AG10803 (cell line): ENCODE measurements at regions not wholly inside any gene's neighbourhood (a gene's known extent, or its start where the extent isn't known, plus 50 kb on each side); places are given as distances from the start of the nearest gene placed in this dataset.

Experiments used
- DNase-seq: peaks from one replicate; pipeline ENCODE4 v3.0.0; 2010; ENCODE audit warnings: low read depth
- H3K4me3 ChIP-seq: 2 replicates; pipeline ENCODE4 v1.5.1; 2011; ENCODE audit warnings: mild to moderate bottlenecking, low read length, control low read depth
- TF ChIP-seq, protein P1 (sequence below): conservative IDR thresholded peaks from 2 replicates; pipeline ENCODE4 v1.5.1; 2011; ENCODE audit warnings: mild to moderate bottlenecking, low read length, control low read depth, inconsistent platforms

DNA sequence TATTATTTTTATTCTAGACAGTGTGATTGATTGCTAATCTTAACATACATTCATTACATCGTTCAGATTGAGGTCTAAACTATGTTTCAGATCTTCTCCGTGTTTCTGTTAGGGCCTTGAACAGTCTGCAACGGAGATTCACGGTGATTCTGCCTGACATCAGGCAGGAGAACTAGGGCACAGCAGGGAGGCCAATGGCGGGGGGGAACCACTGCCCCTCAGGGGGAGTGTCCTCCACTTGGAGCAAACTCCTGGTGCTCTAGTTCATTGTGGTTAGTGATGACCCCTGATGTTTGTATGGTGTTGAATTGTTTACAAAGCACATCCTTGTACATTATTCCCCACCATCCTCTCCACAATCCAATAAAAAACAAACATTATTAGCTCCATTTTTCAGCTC is 173.5 kb downstream of the ZNF608 start:
- TF ChIP-seq, protein P1, sequence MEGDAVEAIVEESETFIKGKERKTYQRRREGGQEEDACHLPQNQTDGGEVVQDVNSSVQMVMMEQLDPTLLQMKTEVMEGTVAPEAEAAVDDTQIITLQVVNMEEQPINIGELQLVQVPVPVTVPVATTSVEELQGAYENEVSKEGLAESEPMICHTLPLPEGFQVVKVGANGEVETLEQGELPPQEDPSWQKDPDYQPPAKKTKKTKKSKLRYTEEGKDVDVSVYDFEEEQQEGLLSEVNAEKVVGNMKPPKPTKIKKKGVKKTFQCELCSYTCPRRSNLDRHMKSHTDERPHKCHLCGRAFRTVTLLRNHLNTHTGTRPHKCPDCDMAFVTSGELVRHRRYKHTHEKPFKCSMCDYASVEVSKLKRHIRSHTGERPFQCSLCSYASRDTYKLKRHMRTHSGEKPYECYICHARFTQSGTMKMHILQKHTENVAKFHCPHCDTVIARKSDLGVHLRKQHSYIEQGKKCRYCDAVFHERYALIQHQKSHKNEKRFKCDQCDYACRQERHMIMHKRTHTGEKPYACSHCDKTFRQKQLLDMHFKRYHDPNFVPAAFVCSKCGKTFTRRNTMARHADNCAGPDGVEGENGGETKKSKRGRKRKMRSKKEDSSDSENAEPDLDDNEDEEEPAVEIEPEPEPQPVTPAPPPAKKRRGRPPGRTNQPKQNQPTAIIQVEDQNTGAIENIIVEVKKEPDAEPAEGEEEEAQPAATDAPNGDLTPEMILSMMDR = no peak
- no peak for DNase-seq
- no peak overlapping the region for H3K4me3 ChIP-seq

DNA sequence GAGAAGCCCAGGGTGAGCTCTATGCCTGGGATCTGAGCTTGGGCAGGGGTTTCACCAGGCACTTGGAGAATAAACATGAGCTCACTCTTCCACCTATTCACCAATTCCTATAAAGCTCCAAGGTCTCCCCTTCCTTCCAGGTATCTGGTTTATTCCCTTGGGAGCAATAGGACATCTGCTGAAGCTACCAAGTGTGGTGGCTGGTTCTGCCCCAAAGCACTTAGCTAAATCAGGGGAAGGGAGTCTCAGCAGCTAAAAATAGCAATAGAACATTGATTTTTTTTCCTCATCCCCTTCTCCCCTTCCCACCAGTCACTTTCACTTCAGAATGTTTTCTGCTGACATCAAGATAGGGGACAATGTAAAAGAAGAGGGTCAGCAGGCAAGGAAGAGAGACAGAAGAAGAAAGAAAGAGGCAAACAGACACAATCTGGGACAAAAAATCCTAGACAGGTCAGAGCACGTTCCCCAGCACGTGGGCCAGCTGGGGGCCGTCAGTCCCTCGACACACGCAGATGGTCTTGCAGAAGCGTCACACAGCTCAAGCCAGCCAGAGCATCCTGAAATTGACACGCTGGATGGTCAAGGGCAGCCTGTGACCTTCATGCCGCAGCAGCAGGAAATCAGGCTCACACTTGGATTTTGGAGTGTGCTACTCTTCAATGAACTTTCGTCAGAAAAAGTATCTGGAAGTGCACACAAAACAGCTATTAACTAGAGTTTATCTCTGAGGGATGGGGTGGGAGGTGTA is 176.0 kb downstream of the ZNF608 start:
- no peak overlapping the region for H3K4me3 ChIP-seq
- DNase-seq = no peak
- TF ChIP-seq, protein P1 = no peak

DNA sequence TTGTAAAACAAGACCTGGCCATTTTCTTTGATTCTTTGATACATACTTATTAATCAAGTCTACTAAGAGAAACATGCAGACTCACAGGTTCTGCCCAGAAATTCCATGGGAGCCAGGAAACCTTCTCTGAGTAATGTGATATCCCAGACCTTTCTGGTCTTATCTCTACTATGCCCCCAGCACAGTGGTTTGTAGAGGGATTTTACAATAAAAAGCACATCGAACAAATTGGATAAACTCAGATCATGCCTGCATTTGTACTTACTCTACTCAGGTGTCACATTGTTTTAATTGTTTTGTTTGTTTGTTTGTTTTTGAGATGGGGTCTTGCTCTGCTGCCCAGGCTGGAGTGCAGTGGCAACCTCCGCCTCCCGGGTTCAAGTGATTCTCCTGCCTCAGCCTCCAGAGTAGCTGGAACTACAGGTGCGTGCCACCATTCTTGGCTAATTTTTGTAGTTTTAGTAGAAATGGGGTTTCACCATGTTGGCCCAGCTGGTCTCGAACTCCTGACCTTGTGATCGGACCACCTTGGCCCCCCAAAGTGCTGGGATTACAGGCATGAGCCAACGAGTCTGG is 179.5 kb downstream of the ZNF608 start:
- no peak for DNase-seq
- no peak overlapping the region for H3K4me3 ChIP-seq
- TF ChIP-seq, protein P1 = no peak

DNA sequence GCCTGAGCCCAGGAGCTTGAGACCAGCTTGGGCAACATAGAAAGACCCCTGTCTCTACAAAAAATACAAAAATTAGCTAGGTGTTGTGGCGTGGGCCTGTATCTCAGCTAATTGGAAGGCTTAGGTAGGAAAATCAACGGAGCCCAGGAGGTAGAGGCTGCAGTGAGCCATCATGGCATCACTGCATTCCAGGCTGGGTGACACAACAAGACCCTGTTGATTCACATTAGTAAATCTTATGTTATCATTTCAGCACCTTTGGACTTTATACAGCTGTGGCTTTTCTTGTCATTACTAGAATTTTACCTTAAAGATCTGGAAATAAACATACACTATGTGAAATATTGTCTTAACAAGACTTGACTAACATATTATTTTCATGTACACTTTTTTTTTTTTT is 185.0 kb downstream of the ZNF608 start:
- no peak overlapping the region for H3K4me3 ChIP-seq
- TF ChIP-seq, protein P1 = no peak
- DNase-seq = no peak

DNA sequence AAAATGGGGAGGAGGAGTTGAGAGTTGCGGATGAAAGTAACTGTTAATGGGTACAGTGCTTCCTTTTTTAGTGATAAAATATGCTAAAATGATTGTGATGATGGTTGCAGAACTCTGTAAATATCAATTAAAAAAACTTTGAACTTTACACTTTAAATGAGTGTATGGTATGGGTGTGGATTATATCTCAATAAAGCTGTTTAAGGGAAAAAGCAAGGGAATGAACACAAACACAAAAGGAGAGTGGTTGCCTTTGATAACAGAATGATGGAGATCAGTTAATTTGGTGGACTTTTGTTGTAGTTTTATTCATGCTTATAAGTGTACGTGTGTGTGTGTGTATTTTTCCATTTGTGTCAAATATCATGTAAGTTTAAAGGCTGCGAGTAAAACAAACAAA is 186.1 kb downstream of the ZNF608 start:
- TF ChIP-seq, protein P1 = no peak
- H3K4me3 ChIP-seq = no peak overlapping the region
- no peak for DNase-seq

DNA sequence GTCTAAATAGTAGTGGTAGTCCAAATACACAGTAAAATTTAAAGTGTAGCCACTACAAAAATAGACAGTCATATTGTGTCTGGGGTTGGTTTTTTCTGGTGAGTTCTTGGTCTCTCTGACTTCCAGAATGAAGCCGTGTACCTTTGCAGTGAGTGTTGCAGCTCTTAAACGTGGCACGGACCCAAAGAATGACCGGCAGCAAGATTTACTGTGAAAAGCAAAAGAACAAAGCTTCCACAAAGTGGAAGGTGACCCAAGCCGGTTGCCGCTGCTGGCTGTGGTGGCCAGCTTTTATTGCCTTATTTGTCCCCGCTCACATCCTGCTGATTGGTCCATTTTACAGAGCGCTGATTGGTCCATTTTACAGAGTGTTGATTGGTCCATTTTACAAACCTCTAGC is 188.7 kb downstream of the ZNF608 start:
- TF ChIP-seq, protein P1 = no peak
- DNase-seq = no peak
- H3K4me3 ChIP-seq = no peak overlapping the region
